ENCODE measurements at regions not wholly inside any gene's neighbourhood (a gene's known extent, or its start where the extent isn't known, plus 50 kb on each side); places are given as distances from the start of the nearest gene placed in this dataset.

GRCh38 chr6:144429753-144430152, 144.6 kb downstream of the UTRN start:
- no peak for TF ChIP-seq YY1 (IDR thresholded peaks at IDR 0.05; ENCODE audit: insufficient read depth, insufficient read length)
- TF ChIP-seq SUZ12 (IDR thresholded peaks at IDR 0.05; ENCODE audit: extremely low read depth, insufficient read depth, insufficient read length) = no peak

Data from NT2/D1 (cell line).